GM23338 (cell line): ENCODE measurements at regions not wholly inside any gene's neighbourhood (a gene's known extent, or its start where the extent isn't known, plus 50 kb on each side); places are given as distances from the start of the nearest gene placed in this dataset.

Experiments
- ATAC-seq: fragments of 200-7000 bp; cut with Tn5 transposase; 3 replicates; pipeline ENCODE4 v1.9.1; 2020
- DNase-seq: peaks from one replicate; pipeline ENCODE4 v3.0.0-alpha.2; 2015; ENCODE audit warnings: low spot score
- H2AFZ ChIP-seq: fragments of 200-600 bp; sonication (generic); 2 replicates; pipeline ENCODE4 v1.8.0; 2016; ENCODE audit warnings: antibody characterized with exemption, mild to moderate bottlenecking, moderate library complexity
- H3F3A ChIP-seq: fragments of 200-600 bp; sonication (generic); replicated peaks from 2 replicates; pipeline ENCODE4 v1.8.0; 2017; ENCODE audit warnings: antibody characterized with exemption, mixed run types, low read depth
- H3K27ac ChIP-seq: fragments of 200-600 bp; sonication (generic); 2 replicates; pipeline ENCODE4 v1.6.1; 2016; ENCODE audit warnings: low read depth
- H3K27me3 ChIP-seq: fragments of 200-600 bp; sonication (generic); 2 replicates; pipeline ENCODE4 v1.8.0; 2016; ENCODE audit warnings: mild to moderate bottlenecking, mixed run types, moderate library complexity; ENCODE audit not compliant: insufficient read depth
- H3K36me3 ChIP-seq: fragments of 200-600 bp; sonication (generic); 2 replicates; pipeline ENCODE4 v1.8.0; 2016; ENCODE audit warnings: mild to moderate bottlenecking; ENCODE audit not compliant: insufficient read depth
- H3K4me1 ChIP-seq: fragments of 200-600 bp; sonication (generic); 2 replicates; pipeline ENCODE4 v1.8.0; 2016; ENCODE audit warnings: mild to moderate bottlenecking, moderate library complexity; ENCODE audit not compliant: insufficient read depth
- H3K4me2 ChIP-seq: fragments of 200-600 bp; sonication (generic); 2 replicates; pipeline ENCODE4 v1.7.1; 2017; ENCODE audit warnings: mixed run types
- H3K4me3 ChIP-seq: fragments of 200-600 bp; sonication (generic); 2 replicates; pipeline ENCODE4 v1.6.1; 2016; ENCODE audit warnings: mixed run types
- H3K79me2 ChIP-seq: fragments of 200-600 bp; sonication (generic); replicated peaks from 2 replicates; pipeline ENCODE4 v1.8.0; 2017; ENCODE audit warnings: mild to moderate bottlenecking; ENCODE audit not compliant: insufficient read depth
- H3K9me2 ChIP-seq: fragments of 200-600 bp; sonication (generic); 2 replicates; pipeline ENCODE4 v1.8.0; 2017; ENCODE audit not compliant: insufficient read depth
- H4K20me1 ChIP-seq: fragments of 200-600 bp; sonication (generic); replicated peaks from 2 replicates; pipeline ENCODE4 v1.8.0; 2017; ENCODE audit warnings: mild to moderate bottlenecking; ENCODE audit not compliant: insufficient read depth
- H3K27ac Mint-ChIP-seq: 2 replicates; pipeline ENCODE4 v1.8.0; 2020; ENCODE audit warnings: inconsistent platforms, mild to moderate bottlenecking, moderate library complexity, mixed read lengths
- H3K27me3 Mint-ChIP-seq: 3 replicates; pipeline ENCODE4 v1.8.0; 2022; ENCODE audit warnings: low read depth, mild to moderate bottlenecking, moderate library complexity, mixed read lengths, inconsistent platforms; ENCODE audit not compliant: insufficient read depth, poor library complexity
- H3K36me3 Mint-ChIP-seq: 3 replicates; pipeline ENCODE4 v1.8.0; 2021; ENCODE audit warnings: low read depth, mild to moderate bottlenecking, inconsistent platforms, moderate library complexity, mixed read lengths
- H3K4me1 Mint-ChIP-seq: 3 replicates; pipeline ENCODE4 v1.8.0; 2020; ENCODE audit warnings: mild to moderate bottlenecking, inconsistent platforms, mixed read lengths
- H3K4me3 Mint-ChIP-seq: 3 replicates; pipeline ENCODE4 v1.8.0; 2021; ENCODE audit warnings: moderate library complexity, mild to moderate bottlenecking, inconsistent platforms, mixed read lengths
- H3K9me3 Mint-ChIP-seq: 3 replicates; pipeline ENCODE4 v1.8.0; 2020; ENCODE audit warnings: moderate library complexity, mild to moderate bottlenecking, inconsistent platforms, mixed read lengths
- CREB1 ChIP-seq: fragments of 250-450 bp; sonication (Bioruptor Pico); IDR thresholded peaks from 2 replicates; pipeline ENCODE4 v1.5.0; 2020; ENCODE audit warnings: low read depth, mild to moderate bottlenecking, moderate library complexity
- EZH2phosphoT487 ChIP-seq: fragments of 200-600 bp; sonication (generic); IDR thresholded peaks from one replicate; pipeline ENCODE4 v1.8.1; 2018; ENCODE audit warnings: antibody characterized with exemption; ENCODE audit not compliant: unreplicated experiment
- JUNB ChIP-seq: IDR thresholded peaks from one replicate; pipeline ENCODE4 v1.6.1; 2016; ENCODE audit warnings: antibody characterized with exemption; ENCODE audit not compliant: unreplicated experiment
- NANOG ChIP-seq: IDR thresholded peaks from 2 replicates; pipeline ENCODE4 v1.6.1; 2016; ENCODE audit warnings: antibody characterized with exemption, borderline replicate concordance
- POLR2AphosphoS5 ChIP-seq: IDR thresholded peaks from 2 replicates; pipeline ENCODE4 v1.6.1; 2016; ENCODE audit warnings: antibody characterized with exemption, low read depth
- REST ChIP-seq: IDR thresholded peaks from one replicate; pipeline ENCODE4 v1.6.1; 2018; ENCODE audit warnings: antibody characterized with exemption; ENCODE audit not compliant: unreplicated experiment
- ZNF114 ChIP-seq: fragments of 250-450 bp; sonication (Bioruptor Pico); IDR thresholded peaks from 2 replicates; pipeline ENCODE4 v1.5.0; 2020; ENCODE audit warnings: mild to moderate bottlenecking, moderate library complexity
- ZNF462 ChIP-seq: fragments of 250-450 bp; sonication (Bioruptor Pico); IDR thresholded peaks from 2 replicates; pipeline ENCODE4 v1.5.0; 2020; ENCODE audit warnings: mild to moderate bottlenecking, moderate library complexity

- TF ChIP-seq POLR2AphosphoS5, result no peak
- TF ChIP-seq EZH2phosphoT487, result no peak
- no peak for TF ChIP-seq CREB1 (CRISPR knock-in tag)
- no peak for TF ChIP-seq JUNB
- no peak for TF ChIP-seq ZNF114 (CRISPR knock-in tag)
- TF ChIP-seq NANOG, result no peak
- TF ChIP-seq ZNF462 (CRISPR knock-in tag), result no peak
- no peak for TF ChIP-seq REST
- Histone ChIP-seq H3K36me3 (no peaks in the 10 kb centered on the region), H3K27me3 (no peaks in the 10 kb centered on the region), H3K9me2 (no peaks in the 10 kb centered on the region), H3K79me2 (no peaks in the 10 kb centered on the region), H3F3A (no peaks in the 10 kb centered on the region), H3K27ac (no peak overlapping the region), H2AFZ (no peak overlapping the region), H3K4me2 (no peak overlapping the region), H3K4me1 (no peaks in the 10 kb centered on the region), H4K20me1 (no peaks in the 10 kb centered on the region), H3K4me3 (no peak overlapping the region)
- ATAC-seq (no peak), DNase-seq (no peak)
- H3K27me3 Mint-ChIP-seq, result no peaks in the 10 kb centered on the region
- H3K36me3 Mint-ChIP-seq, result no peaks in the 10 kb centered on the region
- H3K4me3 Mint-ChIP-seq, result no peak overlapping the region
- H3K4me1 Mint-ChIP-seq, result peaks cover 5% of the 10 kb centered on the region; the same call in 2 of the 3 replicates
- H3K9me3 Mint-ChIP-seq, result no peaks in the 10 kb centered on the region
- H3K27ac Mint-ChIP-seq, result no peak overlapping the region
Measured at GRCh38 chr9:2992427-2992826, 148.5 kb upstream of the PUM3 start.
